ENCODE measurements at regions not wholly inside any gene's neighbourhood (a gene's known extent, or its start where the extent isn't known, plus 50 kb on each side); places are given as distances from the start of the nearest gene placed in this dataset.

GRCh38 chr12:125919856-125920470 is 854.7 kb downstream of the AACS start:
- TF ChIP-seq EZH2 (IDR thresholded peaks at IDR 0.05; ENCODE audit: insufficient read depth, poor library complexity, severe bottlenecking), result no peak
- TF ChIP-seq EZH2phosphoT487 (IDR thresholded peaks at IDR 0.05; ENCODE audit: insufficient read depth, low read depth), result no peak

All from GM23248 (cell line).